ENCODE measurements at regions not wholly inside any gene's neighbourhood (a gene's known extent, or its start where the extent isn't known, plus 50 kb on each side); places are given as distances from the start of the nearest gene placed in this dataset.

DNA sequence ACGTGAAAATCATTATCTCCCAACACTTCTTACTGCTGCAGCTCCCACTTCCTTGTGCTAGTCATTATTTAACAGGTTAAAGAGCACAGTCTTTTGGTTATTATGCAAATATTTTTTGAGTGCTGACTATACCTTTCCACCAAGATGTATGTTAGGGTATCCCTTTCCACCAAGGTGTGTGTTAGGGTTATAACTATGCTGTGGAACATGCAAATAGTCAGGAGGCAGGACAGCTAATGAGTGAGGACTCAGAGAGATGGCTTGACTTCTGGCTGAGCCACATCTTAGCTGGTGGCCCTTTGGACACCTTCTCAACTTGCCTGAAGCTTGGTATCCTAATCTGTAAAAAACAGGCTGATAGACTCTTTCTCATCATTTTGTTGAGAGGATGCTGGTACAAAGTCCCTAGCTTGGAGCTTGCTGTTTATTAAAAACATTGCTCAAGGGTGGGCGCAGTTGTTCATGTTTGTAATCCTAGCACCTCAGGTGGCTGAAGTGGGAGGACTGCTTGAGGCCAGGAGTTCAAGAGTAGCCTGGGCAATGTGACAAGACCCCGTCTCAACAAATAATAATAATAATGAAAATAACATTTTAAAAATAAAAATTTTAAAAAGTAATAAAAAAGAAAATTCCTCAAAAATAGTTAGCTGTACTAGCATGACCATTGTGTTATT is 160.5 kb upstream of the ADAMTS9 start:
- no peak for TF ChIP-seq EZH2phosphoT487 (IDR thresholded peaks at IDR 0.05; ENCODE audit: borderline replicate concordance)
- TF ChIP-seq, protein P1, sequence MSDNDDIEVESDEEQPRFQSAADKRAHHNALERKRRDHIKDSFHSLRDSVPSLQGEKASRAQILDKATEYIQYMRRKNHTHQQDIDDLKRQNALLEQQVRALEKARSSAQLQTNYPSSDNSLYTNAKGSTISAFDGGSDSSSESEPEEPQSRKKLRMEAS (IDR thresholded peaks at IDR 0.05) = no peak
- TF ChIP-seq RAD21 (IDR thresholded peaks at IDR 0.05; ENCODE audit: low read depth) = no peak
- TF ChIP-seq, protein P2, sequence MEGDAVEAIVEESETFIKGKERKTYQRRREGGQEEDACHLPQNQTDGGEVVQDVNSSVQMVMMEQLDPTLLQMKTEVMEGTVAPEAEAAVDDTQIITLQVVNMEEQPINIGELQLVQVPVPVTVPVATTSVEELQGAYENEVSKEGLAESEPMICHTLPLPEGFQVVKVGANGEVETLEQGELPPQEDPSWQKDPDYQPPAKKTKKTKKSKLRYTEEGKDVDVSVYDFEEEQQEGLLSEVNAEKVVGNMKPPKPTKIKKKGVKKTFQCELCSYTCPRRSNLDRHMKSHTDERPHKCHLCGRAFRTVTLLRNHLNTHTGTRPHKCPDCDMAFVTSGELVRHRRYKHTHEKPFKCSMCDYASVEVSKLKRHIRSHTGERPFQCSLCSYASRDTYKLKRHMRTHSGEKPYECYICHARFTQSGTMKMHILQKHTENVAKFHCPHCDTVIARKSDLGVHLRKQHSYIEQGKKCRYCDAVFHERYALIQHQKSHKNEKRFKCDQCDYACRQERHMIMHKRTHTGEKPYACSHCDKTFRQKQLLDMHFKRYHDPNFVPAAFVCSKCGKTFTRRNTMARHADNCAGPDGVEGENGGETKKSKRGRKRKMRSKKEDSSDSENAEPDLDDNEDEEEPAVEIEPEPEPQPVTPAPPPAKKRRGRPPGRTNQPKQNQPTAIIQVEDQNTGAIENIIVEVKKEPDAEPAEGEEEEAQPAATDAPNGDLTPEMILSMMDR (IDR thresholded peaks at IDR 0.05 in 2 of 3, conservative IDR thresholded peaks at IDR 0.05 in 1 of 3; ENCODE audit: borderline replicate concordance in 1 of 3, insufficient read depth in 1 of 3, low read depth in 2 of 3, low read length in 2 of 3) = no peak
- no peak for TF ChIP-seq POLR2AphosphoS5 (IDR thresholded peaks at IDR 0.05; ENCODE audit: low read depth, low read length)
- TF ChIP-seq CEBPB (IDR thresholded peaks at IDR 0.05; ENCODE audit: low read depth) = no peak
- no peak for TF ChIP-seq POLR2A (IDR thresholded peaks at IDR 0.05; ENCODE audit: borderline replicate concordance, extremely low read depth, insufficient read depth, insufficient read length)
- TF ChIP-seq SIN3A (IDR thresholded peaks at IDR 0.05; ENCODE audit: low read depth) = no peak
